ENCODE measurements at regions not wholly inside any gene's neighbourhood (a gene's known extent, or its start where the extent isn't known, plus 50 kb on each side); places are given as distances from the start of the nearest gene placed in this dataset.

GRCh38 chr2:43044093-43044681 is 182.2 kb downstream of the ZFP36L2 start:
- no peak for DNase-seq (ENCODE audit: low read depth)
- no peak for TF ChIP-seq CTCF (conservative IDR thresholded peaks at IDR 0.05; ENCODE audit: low read length)
- no peak overlapping the region for H3K4me3 ChIP-seq (ENCODE audit: low read length)

GRCh38 chr2:43043553-43043870 is 182.9 kb downstream of the ZFP36L2 start:
- DNase-seq (ENCODE audit: low read depth) = no peak
- H3K4me3 ChIP-seq (ENCODE audit: low read length) = no peak overlapping the region
- TF ChIP-seq CTCF (conservative IDR thresholded peaks at IDR 0.05; ENCODE audit: low read length) = no peak

- no peak overlapping the region for H3K4me3 ChIP-seq (ENCODE audit: low read length)
- DNase-seq (ENCODE audit: low read depth) = peak; percentile 94
- no peak for TF ChIP-seq CTCF (conservative IDR thresholded peaks at IDR 0.05; ENCODE audit: low read length)
These were observed 184.6 kb downstream of the ZFP36L2 start for GRCh38 chr2:43041661-43042360.

- TF ChIP-seq CTCF (conservative IDR thresholded peaks at IDR 0.05; ENCODE audit: low read length) = no peak
- DNase-seq (ENCODE audit: low read depth) = no peak
- no peak overlapping the region for H3K4me3 ChIP-seq (ENCODE audit: low read length)
These were observed 185.2 kb downstream of the ZFP36L2 start for GRCh38 chr2:43041173-43041591.

- DNase-seq (ENCODE audit: low read depth) = no peak
- no peak for TF ChIP-seq CTCF (conservative IDR thresholded peaks at IDR 0.05; ENCODE audit: low read length)
- no peak overlapping the region for H3K4me3 ChIP-seq (ENCODE audit: low read length)
These were observed 186.1 kb downstream of the ZFP36L2 start for GRCh38 chr2:43040084-43040854.

GRCh38 chr2:43039376-43040080 is 186.9 kb downstream of the ZFP36L2 start:
- no peak for DNase-seq (ENCODE audit: low read depth)
- TF ChIP-seq CTCF (conservative IDR thresholded peaks at IDR 0.05; ENCODE audit: low read length) = no peak
- no peak overlapping the region for H3K4me3 ChIP-seq (ENCODE audit: low read length)
